CD14-positive monocyte (primary cell): ENCODE measurements at regions not wholly inside any gene's neighbourhood (a gene's known extent, or its start where the extent isn't known, plus 50 kb on each side); places are given as distances from the start of the nearest gene placed in this dataset.

ENCODE experiments used
- DNase-seq, 3 donors: peaks; one replicate each; pipeline ENCODE4 v3.0.0-alpha.2; 2011 to 2022
- H2AFZ ChIP-seq: 2 replicates; pipeline ENCODE4 v1.6.0; 2012; ENCODE audit warnings: mild to moderate bottlenecking, low read depth, low read length, inconsistent platforms; ENCODE audit not compliant: insufficient read depth, poor library complexity, severe bottlenecking
- H3K27ac ChIP-seq, 2 donors: 1 replicate in 1 of 2; 2 replicates in 1 of 2; pipeline ENCODE4 v1.5.1; 2012 to 2013; ENCODE audit warnings: low read length in 2 of 2, control low read depth in 1 of 2, inconsistent platforms in 1 of 2, low read depth in 1 of 2, mild to moderate bottlenecking in 1 of 2
- H3K27me3 ChIP-seq, 2 donors: one replicate each; pipeline versions ENCODE4 v1.6.0 to v1.6.1; 2011 to 2013; ENCODE audit warnings: low read length in 2 of 2; ENCODE audit not compliant: control insufficient read depth in 2 of 2, insufficient read depth in 2 of 2
- H3K36me3 ChIP-seq, 2 donors: replicated peaks in 1 of 2; 1 replicate in 1 of 2; 2 replicates in 1 of 2; pipeline versions ENCODE4 v1.5.1 to v1.6.1; 2012 to 2013; ENCODE audit warnings: low read length in 2 of 2, control low read depth in 1 of 2, inconsistent platforms in 1 of 2, mild to moderate bottlenecking in 1 of 2; ENCODE audit not compliant: insufficient read depth in 2 of 2, control insufficient read depth in 1 of 2
- H3K4me1 ChIP-seq, 2 donors: 1 replicate in 1 of 2; 2 replicates in 1 of 2; pipeline versions ENCODE4 v1.5.1 to v1.6.1; 2012 to 2013; ENCODE audit warnings: low read length in 2 of 2, control low read depth in 1 of 2, inconsistent platforms in 1 of 2, mild to moderate bottlenecking in 1 of 2, moderate library complexity in 1 of 2; ENCODE audit not compliant: insufficient read depth in 2 of 2, control insufficient read depth in 1 of 2
- H3K4me2 ChIP-seq: replicated peaks from 2 replicates; pipeline ENCODE3; 2012; ENCODE audit warnings: low read length, moderate library complexity, mild to moderate bottlenecking; ENCODE audit not compliant: poor library complexity, severe bottlenecking; ENCODE audit errors: extremely low read depth
- H3K4me3 ChIP-seq, 3 experiments: fragments of 200-600 bp in 1 of 3; sonication (generic) in 1 of 3; replicated peaks in 1 of 3; 1 replicate in 2 of 3; 2 replicates in 1 of 3; pipeline ENCODE4 v1.5.1; 2011 to 2013; ENCODE audit warnings: low read length in 3 of 3, mild to moderate bottlenecking in 3 of 3, control low read depth in 2 of 3, low read depth in 2 of 3, inconsistent platforms in 1 of 3, moderate library complexity in 1 of 3
- H3K79me2 ChIP-seq: 2 replicates; pipeline ENCODE4 v1.6.0; 2012; ENCODE audit warnings: mild to moderate bottlenecking, control low read depth, inconsistent platforms, low read length, moderate library complexity; ENCODE audit not compliant: insufficient read depth
- H3K9ac ChIP-seq: 2 replicates; pipeline ENCODE4 v1.6.0; 2017; ENCODE audit warnings: low read length, mild to moderate bottlenecking; ENCODE audit not compliant: insufficient read depth, poor library complexity, severe bottlenecking
- H3K9me3 ChIP-seq, 2 donors: replicated peaks in 1 of 2; 1 replicate in 1 of 2; 2 replicates in 1 of 2; pipeline versions ENCODE4 v1.5.1 to v1.6.1; 2012 to 2013; ENCODE audit warnings: low read length in 2 of 2, control low read depth in 1 of 2; ENCODE audit not compliant: control insufficient read depth in 1 of 2, insufficient read depth in 1 of 2
- H4K20me1 ChIP-seq: 2 replicates; pipeline ENCODE4 v1.6.0; 2012; ENCODE audit warnings: mild to moderate bottlenecking, low read length, control low read depth, moderate library complexity; ENCODE audit not compliant: insufficient read depth
- H3K27ac Mint-ChIP-seq, 7 donors: one replicate each; pipeline ENCODE4 v1.8.0; 2020; ENCODE audit warnings: mild to moderate bottlenecking in 7 of 7, mixed read lengths in 7 of 7, moderate library complexity in 6 of 7, inconsistent platforms in 2 of 7
- H3K27me3 Mint-ChIP-seq, 3 donors: one replicate each; pipeline ENCODE4 v1.8.0; 2021 to 2022; ENCODE audit warnings: low read depth in 3 of 3, mild to moderate bottlenecking in 3 of 3, mixed read lengths in 3 of 3, moderate library complexity in 3 of 3, inconsistent platforms in 1 of 3
- H3K36me3 Mint-ChIP-seq, 2 donors: one replicate each; pipeline ENCODE4 v1.8.0; 2020; ENCODE audit warnings: mixed read lengths in 2 of 2, inconsistent platforms in 1 of 2, mild to moderate bottlenecking in 1 of 2
- H3K4me1 Mint-ChIP-seq: one replicate; pipeline ENCODE4 v1.8.0; 2020; ENCODE audit warnings: mild to moderate bottlenecking, mixed read lengths
- H3K4me3 Mint-ChIP-seq, 2 donors: one replicate each; pipeline ENCODE4 v1.8.0; 2020; ENCODE audit warnings: mild to moderate bottlenecking in 2 of 2, mixed read lengths in 2 of 2, moderate library complexity in 1 of 2
- H3K9me3 Mint-ChIP-seq, 7 donors: one replicate each; pipeline ENCODE4 v1.8.0; 2020 to 2022; ENCODE audit warnings: mixed read lengths in 7 of 7, mild to moderate bottlenecking in 6 of 7, moderate library complexity in 6 of 7, inconsistent platforms in 2 of 7
- CTCF ChIP-seq: fragments of 200-600 bp; IDR thresholded peaks from one replicate; pipeline ENCODE4 v1.8.0; 2022; ENCODE audit warnings: antibody characterized with exemption, mild to moderate bottlenecking
- WGBS: methylation state at CpG from one replicate; pipeline ENCODE4 v1.1.5; 2013; ENCODE audit warnings: missing lambda C conversion rate; ENCODE audit not compliant: insufficient coverage; 5-methylcytosine and 5-hydroxymethylcytosine counted together
- intact Hi-C, 2 donors: fragments of 100-400 bp; cut with micrococcal nuclease; formaldehyde crosslinking; loops; one replicate each; pipeline versions ENCODE4 v1.15.0 to v1.15.1; 2023

DNA sequence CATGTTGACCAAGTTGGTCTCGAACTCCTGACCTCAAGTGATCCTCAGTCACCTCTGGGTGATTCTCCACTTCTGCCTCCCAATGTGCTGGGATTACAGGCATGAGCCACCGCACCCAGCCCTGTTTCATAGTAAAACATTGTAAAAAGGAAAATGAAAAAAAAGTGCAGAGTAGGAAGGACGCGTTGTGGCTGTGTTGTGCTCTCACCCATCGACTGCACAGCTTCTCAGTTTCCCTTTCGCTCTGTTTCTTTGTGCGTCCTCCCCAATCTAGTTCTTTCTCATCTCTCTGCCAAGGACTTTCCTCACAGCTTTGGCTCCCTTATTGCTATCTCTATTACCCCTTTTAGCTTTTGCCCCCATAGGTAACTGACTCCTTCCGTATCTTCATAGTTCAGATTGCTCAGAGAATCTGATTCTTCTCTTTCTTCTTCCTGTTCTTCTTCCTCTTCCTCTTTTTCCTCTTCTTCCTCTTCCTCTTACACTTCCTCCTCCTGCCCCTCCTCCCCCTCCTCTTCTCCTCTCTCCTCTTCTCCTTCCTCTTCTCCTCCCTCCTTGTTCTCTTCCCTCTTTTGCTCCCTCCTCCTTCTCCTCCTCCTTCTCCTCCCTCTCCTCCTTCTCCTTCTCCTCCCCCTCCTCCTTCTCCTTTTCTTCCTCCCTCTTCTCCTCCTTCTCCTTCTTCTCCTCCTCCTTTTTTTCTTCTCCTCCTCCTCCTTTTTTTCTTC, 81.1 kb upstream of the VGLL4 start:
- intact Hi-C loops = no loop called here
- H3K27ac ChIP-seq = no peak overlapping the region
- H3K79me2 ChIP-seq = no peaks in the 10 kb centered on the region
- H3K4me1 ChIP-seq = peaks cover 8 to 17% of the 10 kb centered on the region in 2 donors
- peaks cover 11 to 25% of the 10 kb centered on the region in 2 donors for H3K27me3 ChIP-seq
- Mint-ChIP-seq H3K27ac (peak overlapping the region in 2 of 7 donors; percentile 23 to 51), H3K36me3 (no peaks in the 10 kb centered on the region), H3K27me3 (peaks cover 25 to 33% (median 32%) of the 10 kb centered on the region in 3 donors), H3K4me1 (peaks cover 11% of the 10 kb centered on the region), H3K9me3 (peaks cover 0 to 12% (median 5%) of the 10 kb centered on the region in 7 donors), H3K4me3 (no peak overlapping the region)
- H2AFZ ChIP-seq = no peak overlapping the region
- no peak overlapping the region for H3K9ac ChIP-seq
- H4K20me1 ChIP-seq = no peaks in the 10 kb centered on the region
- H3K4me2 ChIP-seq = no peak overlapping the region
- TF ChIP-seq CTCF = no peak
- no peaks in the 10 kb centered on the region for H3K36me3 ChIP-seq
- WGBS = 78% methylated on average over 7 of the region's 8 CpGs
- H3K9me3 ChIP-seq = no peaks in the 10 kb centered on the region
- peak in 1 of 3 donors; percentile 6 for DNase-seq
- no peak overlapping the region for H3K4me3 ChIP-seq

DNA sequence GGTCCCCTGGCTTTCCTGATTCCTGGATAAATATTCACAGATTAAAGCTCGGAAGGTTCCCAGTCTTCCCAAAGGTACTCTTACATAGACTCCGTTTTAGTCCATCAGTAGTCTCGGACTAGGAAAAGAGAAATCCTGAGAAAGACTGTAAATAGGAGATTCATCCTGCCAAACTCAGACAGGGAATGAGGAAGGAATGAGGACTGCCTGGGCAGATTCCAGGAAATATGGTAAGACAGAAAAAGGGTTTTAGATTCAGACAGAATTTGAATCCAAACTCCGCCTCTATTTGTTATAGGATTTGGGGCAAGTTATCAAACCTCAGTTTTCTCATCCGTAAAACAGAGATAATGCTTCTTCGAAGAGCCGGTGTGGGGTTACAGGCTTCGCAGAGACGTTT, 77.8 kb upstream of the VGLL4 start:
- intact Hi-C loops = no loop called here
- peak overlapping the region in 1 of 2 donors; percentile 98 for H3K4me3 Mint-ChIP-seq
- no peak for TF ChIP-seq CTCF
- Histone ChIP-seq H3K79me2 (no peaks in the 10 kb centered on the region), H2AFZ (no peak overlapping the region), H3K9me3 (no peaks in the 10 kb centered on the region), H3K4me1 (peaks cover 14 to 30% of the 10 kb centered on the region in 2 donors), H3K27ac (no peak overlapping the region), H3K4me2 (no peak overlapping the region), H4K20me1 (no peaks in the 10 kb centered on the region), H3K36me3 (no peaks in the 10 kb centered on the region), H3K4me3 (no peak overlapping the region), H3K9ac (no peak overlapping the region), H3K27me3 (peaks cover 13 to 40% of the 10 kb centered on the region in 2 donors)
- no peaks in the 10 kb centered on the region for H3K36me3 Mint-ChIP-seq
- peaks cover 30% of the 10 kb centered on the region for H3K4me1 Mint-ChIP-seq
- H3K9me3 Mint-ChIP-seq = peaks cover 0 to 12% (median 5%) of the 10 kb centered on the region in 7 donors
- H3K27me3 Mint-ChIP-seq = peaks cover 39 to 48% (median 40%) of the 10 kb centered on the region in 3 donors
- no peak for DNase-seq
- 100% methylated on average over 1 of the region's 9 CpGs for WGBS
- H3K27ac Mint-ChIP-seq = no peak overlapping the region
